G401 (cell line): ENCODE measurements at regions not wholly inside any gene's neighbourhood (a gene's known extent, or its start where the extent isn't known, plus 50 kb on each side); places are given as distances from the start of the nearest gene placed in this dataset.
"Not testable (repeated sequence)": the region's sequence is repeated elsewhere in the genome, so short reads cannot be mapped to it uniquely, and the experiment has no call there.

Experiments used
- DNase-seq: peaks from one replicate; pipeline ENCODE4 v3.0.0-alpha.2; 2015; ENCODE audit warnings: low spot score
- in situ Hi-C: cut with HindIII; loops from 2 replicates; pipeline ENCODE4 v1.10.0; 2016; ENCODE audit warnings: low sequenced_read_pairs, mixed read lengths

GRCh38 chr13:63285426-63285825, 1869.8 kb upstream of the PCDH20 start:
- DNase-seq: no peak
- in situ Hi-C loops: no loop called here

DNA sequence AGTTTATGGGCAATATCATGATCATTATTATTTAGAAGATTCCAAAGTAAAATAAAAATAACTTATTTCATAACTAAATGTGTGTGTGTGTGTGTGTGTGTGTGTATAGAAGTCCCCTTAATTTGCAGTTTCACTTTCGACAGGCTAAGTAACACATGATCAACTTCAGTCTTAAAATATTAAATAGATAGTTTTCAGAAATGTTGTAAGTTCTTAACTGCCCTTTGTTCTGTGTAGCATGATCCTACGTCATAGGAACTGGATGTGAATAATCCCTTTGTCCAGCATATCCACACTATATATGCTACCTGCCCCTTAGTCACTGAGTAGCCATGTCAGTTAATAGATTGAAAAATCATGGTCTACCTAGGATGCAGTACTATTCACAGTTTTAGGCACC, 1863.5 kb upstream of the PCDH20 start:
- no peak for DNase-seq
- in situ Hi-C loops: no loop called here

DNA sequence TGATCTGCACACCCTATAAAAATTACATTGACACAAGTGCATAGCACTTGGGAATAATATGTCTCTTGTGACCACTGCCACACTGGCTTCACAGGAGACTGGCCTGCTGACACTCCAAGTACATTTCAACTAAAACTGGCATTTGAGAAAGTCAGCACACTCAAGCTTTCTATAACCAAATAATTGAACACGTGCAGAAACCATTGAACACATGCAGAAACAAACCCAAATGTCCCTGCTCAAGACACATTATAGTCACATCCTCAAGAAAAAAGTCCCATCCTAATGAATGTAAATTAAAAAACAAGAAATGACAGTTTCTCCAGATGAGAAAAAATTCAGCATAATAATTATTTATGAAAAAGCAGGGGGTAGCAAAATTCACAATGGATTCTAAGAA, 1859.1 kb upstream of the PCDH20 start:
- no peak for DNase-seq
- in situ Hi-C loops: no loop called here

- in situ Hi-C loops: no loop called here
Measured at GRCh38 chr13:63249411-63250187, 1834.0 kb upstream of the PCDH20 start.

DNA sequence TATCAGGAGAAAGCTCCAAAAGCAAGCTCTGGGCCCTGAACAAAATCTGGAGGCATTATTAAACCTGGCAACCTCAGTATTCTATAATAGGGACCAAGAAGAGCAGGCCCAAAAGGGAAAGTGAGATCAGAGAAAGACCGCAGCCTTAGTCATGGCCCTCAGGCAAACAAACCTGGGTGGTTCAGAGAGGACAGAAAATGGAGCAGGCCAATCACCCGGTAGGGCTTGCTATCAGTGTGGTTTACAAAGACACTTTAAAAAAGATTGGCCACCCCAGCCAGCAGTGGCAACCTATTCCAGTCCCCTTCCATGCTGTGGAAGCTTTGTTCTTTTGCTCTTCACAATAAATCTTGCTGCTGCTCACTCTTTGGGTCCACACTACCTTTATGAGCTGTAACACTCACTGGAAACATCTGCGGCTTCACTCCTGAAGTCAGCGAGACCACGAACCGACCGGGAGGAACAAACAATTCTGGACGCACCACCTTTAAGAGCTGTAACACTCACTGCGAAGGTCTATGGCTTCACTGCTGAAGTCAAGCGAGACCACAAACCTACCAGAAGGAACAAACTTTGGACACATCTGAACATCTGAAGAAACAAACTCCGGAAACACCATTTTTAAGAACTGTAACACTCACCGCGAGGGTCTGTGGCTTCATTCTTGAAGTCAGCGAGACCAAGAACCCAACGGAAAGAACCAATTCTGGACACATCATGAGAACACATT, 1821.2 kb upstream of the PCDH20 start:
- in situ Hi-C loops, DNase-seq: not testable (repeated sequence)

More at GRCh38 chr13:63249411-63250187, 1834.0 kb upstream of the PCDH20 start:
- DNase-seq: no peak

DNA sequence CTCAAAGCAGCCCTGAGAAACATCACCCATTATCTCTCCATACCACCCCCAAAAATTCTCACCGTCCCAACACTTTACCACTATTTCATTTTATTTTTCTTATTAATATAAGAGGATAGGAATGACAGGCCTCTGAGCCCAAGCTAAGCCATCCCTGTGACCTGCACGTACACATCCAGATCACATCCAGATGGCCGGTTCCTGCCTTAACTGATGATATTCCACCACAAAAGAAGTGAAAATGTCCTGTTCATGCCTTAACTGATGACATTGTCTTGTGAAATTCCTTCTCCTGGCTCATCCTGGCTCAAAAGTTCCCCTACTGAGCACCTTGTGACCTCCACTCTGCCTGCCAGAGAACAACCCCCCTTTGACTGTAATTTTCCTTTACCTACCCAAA, 1802.9 kb upstream of the PCDH20 start:
- DNase-seq, in situ Hi-C loops: not testable (repeated sequence)

- in situ Hi-C loops: no loop called here
- DNase-seq: no peak
Measured at GRCh38 chr13:63209330-63210017, 1793.8 kb upstream of the PCDH20 start.

- no peak for DNase-seq
- in situ Hi-C loops: no loop called here
Measured at GRCh38 chr13:63208826-63209225, 1793.2 kb upstream of the PCDH20 start.

- in situ Hi-C loops: no loop called here
Measured at GRCh38 chr13:63206461-63206860, 1790.8 kb upstream of the PCDH20 start.

GRCh38 chr13:63201493-63201892, 1785.8 kb upstream of the PCDH20 start:
- DNase-seq: no peak

More at GRCh38 chr13:63206461-63206860, 1790.8 kb upstream of the PCDH20 start:
- no peak for DNase-seq

DNA sequence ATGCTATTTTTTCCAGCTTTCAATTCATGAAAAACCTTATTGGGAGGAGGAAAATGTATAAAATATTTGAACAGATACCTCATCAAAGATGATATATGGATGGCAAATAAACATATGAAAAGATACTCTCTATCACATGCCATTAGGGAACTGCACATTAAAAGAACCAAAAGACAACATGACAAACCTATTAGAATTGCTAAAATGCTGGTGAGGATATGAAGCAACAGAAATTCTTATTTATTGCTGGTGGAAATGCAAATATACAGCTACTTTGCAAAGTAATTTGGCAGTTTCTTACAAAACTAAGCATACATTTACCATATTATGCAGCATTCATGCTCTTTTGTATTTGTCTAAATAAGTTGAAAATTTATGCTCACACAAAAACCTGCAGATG, 1783.9 kb upstream of the PCDH20 start:
- DNase-seq: no peak
- in situ Hi-C loops: no loop called here

More at GRCh38 chr13:63201493-63201892, 1785.8 kb upstream of the PCDH20 start:
- in situ Hi-C loops: no loop called here

DNA sequence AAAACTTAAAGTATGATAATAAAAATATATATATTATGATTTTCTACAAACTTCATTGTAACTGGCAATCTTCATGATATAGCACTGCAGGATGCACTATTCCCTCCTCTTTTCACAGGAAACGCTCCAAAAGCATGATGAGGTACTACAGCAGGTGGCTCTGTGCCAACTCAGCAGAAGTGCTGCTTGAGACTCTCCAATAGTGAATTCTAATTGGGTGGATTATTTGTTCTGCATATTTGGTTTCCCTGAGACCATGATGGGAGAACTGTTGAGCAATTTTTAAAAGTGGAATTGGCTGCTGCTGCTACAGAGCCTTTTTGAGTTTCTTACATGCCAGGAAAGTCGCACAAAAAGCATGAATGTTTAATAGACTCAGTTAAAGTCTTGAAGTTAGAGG, 1782.4 kb upstream of the PCDH20 start:
- DNase-seq: no peak
- in situ Hi-C loops: no loop called here

GRCh38 chr13:63195726-63196125, 1780.1 kb upstream of the PCDH20 start:
- DNase-seq: no peak
- in situ Hi-C loops: no loop called here

DNA sequence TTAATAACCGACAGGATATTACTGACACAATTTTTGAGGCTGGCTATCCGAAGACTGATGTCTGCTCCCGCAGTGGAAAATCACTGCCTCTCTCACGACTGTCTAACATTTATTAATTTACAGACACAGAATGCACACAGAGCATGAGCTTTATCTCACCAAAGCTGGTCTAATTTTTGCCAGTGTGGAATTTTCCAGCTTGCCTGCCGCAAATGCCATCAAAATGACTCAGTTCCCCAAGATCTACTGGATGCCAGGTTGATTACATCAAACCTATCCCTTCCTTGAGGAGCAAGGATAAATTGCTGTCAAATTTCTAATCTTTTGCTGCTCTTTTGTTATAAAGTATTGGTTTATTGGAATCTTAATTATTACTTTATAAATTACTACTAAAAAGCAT, 1775.1 kb upstream of the PCDH20 start:
- in situ Hi-C loops: no loop called here
- no peak for DNase-seq

GRCh38 chr13:63190219-63190618, 1774.6 kb upstream of the PCDH20 start:
- in situ Hi-C loops: no loop called here
- no peak for DNase-seq

- in situ Hi-C loops: no loop called here
Measured at GRCh38 chr13:63189712-63190111, 1774.1 kb upstream of the PCDH20 start.

DNA sequence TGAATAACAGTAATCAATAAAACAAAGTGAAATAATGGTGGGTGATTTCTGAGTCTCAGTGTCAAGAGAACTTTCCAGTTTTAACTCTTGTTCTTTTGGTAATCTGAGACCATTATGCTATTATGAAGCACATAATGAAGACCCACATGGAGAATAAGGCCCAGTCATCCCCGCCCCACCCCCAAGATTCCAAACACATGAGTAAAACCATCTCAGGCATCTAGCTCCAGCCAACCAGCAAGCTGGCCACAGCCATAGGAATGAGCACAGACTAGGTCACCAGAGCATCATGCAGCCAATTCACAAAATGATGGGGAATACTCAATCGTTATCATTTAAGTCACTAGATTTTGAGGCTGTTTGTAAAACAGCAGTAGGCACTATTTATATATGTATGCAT, 1769.0 kb upstream of the PCDH20 start:
- in situ Hi-C loops: no loop called here
- DNase-seq: no peak

More at GRCh38 chr13:63189712-63190111, 1774.1 kb upstream of the PCDH20 start:
- DNase-seq: no peak

DNA sequence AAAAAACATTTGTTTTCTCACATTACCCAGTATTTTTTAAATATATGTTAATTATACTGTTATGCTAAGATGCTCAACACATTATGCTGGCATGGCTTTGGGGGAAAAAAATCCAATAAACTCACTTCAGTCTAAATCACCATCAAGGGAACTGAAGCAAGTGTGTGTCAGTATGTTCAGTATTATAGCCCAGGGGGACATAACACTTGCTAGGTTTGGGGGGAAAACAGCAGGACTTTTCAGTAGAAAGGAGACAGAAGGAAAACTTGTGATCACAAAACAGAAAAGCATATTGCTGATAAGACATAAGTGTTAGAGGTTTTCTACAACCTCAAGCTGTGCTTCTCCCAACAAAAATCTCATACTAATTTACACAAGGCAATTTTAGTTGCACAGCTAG, 1759.9 kb upstream of the PCDH20 start:
- in situ Hi-C loops: no loop called here
- DNase-seq: no peak

- no peak for DNase-seq
- in situ Hi-C loops: no loop called here
Measured at GRCh38 chr13:63167699-63168337, 1752.2 kb upstream of the PCDH20 start.

- no peak for DNase-seq
- in situ Hi-C loops: no loop called here
Measured at GRCh38 chr13:63166345-63166744, 1750.7 kb upstream of the PCDH20 start.
